KMS-11 (cell line): ENCODE measurements at regions not wholly inside any gene's neighbourhood (a gene's known extent, or its start where the extent isn't known, plus 50 kb on each side); places are given as distances from the start of the nearest gene placed in this dataset.
A peak's percentile ranks its signal among the peaks of the same experiment; 100 is the strongest.

Experiments
- H2AFZ ChIP-seq: fragments of 200-600 bp; sonication (generic); 2 replicates; pipeline ENCODE4 v1.6.1; 2016; ENCODE audit warnings: antibody characterized with exemption, mixed run types, low read depth
- H3K27ac ChIP-seq: fragments of 200-600 bp; sonication (generic); 2 replicates; pipeline ENCODE4 v1.6.1; 2016; ENCODE audit warnings: mild to moderate bottlenecking, mixed run types
- H3K27me3 ChIP-seq: fragments of 200-600 bp; sonication (generic); 2 replicates; pipeline ENCODE4 v1.6.1; 2017; ENCODE audit warnings: mild to moderate bottlenecking, low read depth, mixed run types, moderate library complexity; ENCODE audit not compliant: insufficient read depth
- H3K36me3 ChIP-seq: fragments of 200-600 bp; sonication (generic); 2 replicates; pipeline ENCODE4 v1.6.1; 2017; ENCODE audit warnings: mild to moderate bottlenecking, mixed run types; ENCODE audit not compliant: insufficient read depth
- H3K4me1 ChIP-seq: fragments of 200-600 bp; sonication (generic); 2 replicates; pipeline ENCODE4 v1.6.1; 2016; ENCODE audit warnings: mild to moderate bottlenecking, low read depth, mixed run types; ENCODE audit not compliant: poor library complexity, severe bottlenecking
- H3K4me2 ChIP-seq: fragments of 200-600 bp; sonication (generic); 2 replicates; pipeline ENCODE4 v1.7.0; 2016; ENCODE audit warnings: mild to moderate bottlenecking, mixed run types
- H3K4me3 ChIP-seq: fragments of 200-600 bp; sonication (generic); IDR thresholded peaks from 2 replicates; pipeline ENCODE4 v1.6.1; 2017; ENCODE audit warnings: low read depth, low read length, mixed read lengths; ENCODE audit not compliant: insufficient read depth
- H3K79me2 ChIP-seq: fragments of 200-600 bp; sonication (generic); 2 replicates; pipeline ENCODE4 v1.6.1; 2016; ENCODE audit warnings: low read depth, mixed run types; ENCODE audit not compliant: insufficient read depth
- H3K9ac ChIP-seq: fragments of 200-600 bp; sonication (generic); 2 replicates; pipeline ENCODE4 v1.6.1; 2016; ENCODE audit warnings: mild to moderate bottlenecking, mixed run types
- H4K20me1 ChIP-seq: fragments of 200-600 bp; sonication (generic); 2 replicates; pipeline ENCODE4 v1.6.1; 2016; ENCODE audit warnings: mild to moderate bottlenecking, mixed run types; ENCODE audit not compliant: insufficient read depth
- TF ChIP-seq, protein P1 (sequence below): fragments of 200-600 bp; sonication (generic); conservative IDR thresholded peaks from 2 replicates; pipeline ENCODE4 v1.6.1; 2017; ENCODE audit warnings: low read depth, mild to moderate bottlenecking, antibody characterized with exemption, low read length, moderate library complexity, mixed read lengths

- no peaks in the 10 kb centered on the region for H3K36me3 ChIP-seq
- H3K9ac ChIP-seq = no peak overlapping the region
- H3K27ac ChIP-seq = no peak overlapping the region
- no peak overlapping the region for H3K4me2 ChIP-seq
- H4K20me1 ChIP-seq = no peaks in the 10 kb centered on the region
- TF ChIP-seq, protein P1, sequence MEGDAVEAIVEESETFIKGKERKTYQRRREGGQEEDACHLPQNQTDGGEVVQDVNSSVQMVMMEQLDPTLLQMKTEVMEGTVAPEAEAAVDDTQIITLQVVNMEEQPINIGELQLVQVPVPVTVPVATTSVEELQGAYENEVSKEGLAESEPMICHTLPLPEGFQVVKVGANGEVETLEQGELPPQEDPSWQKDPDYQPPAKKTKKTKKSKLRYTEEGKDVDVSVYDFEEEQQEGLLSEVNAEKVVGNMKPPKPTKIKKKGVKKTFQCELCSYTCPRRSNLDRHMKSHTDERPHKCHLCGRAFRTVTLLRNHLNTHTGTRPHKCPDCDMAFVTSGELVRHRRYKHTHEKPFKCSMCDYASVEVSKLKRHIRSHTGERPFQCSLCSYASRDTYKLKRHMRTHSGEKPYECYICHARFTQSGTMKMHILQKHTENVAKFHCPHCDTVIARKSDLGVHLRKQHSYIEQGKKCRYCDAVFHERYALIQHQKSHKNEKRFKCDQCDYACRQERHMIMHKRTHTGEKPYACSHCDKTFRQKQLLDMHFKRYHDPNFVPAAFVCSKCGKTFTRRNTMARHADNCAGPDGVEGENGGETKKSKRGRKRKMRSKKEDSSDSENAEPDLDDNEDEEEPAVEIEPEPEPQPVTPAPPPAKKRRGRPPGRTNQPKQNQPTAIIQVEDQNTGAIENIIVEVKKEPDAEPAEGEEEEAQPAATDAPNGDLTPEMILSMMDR = no peak
- no peaks in the 10 kb centered on the region for H3K79me2 ChIP-seq
- no peak overlapping the region for H2AFZ ChIP-seq
- H3K27me3 ChIP-seq = no peaks in the 10 kb centered on the region
- no peaks in the 10 kb centered on the region for H3K4me1 ChIP-seq
- no peak overlapping the region for H3K4me3 ChIP-seq
Measured at GRCh38 chr13:62358646-62358932, 942.9 kb upstream of the PCDH20 start.

- Histone ChIP-seq H3K36me3 (no peaks in the 10 kb centered on the region), H3K9ac (no peak overlapping the region), H4K20me1 (no peaks in the 10 kb centered on the region), H3K4me1 (no peaks in the 10 kb centered on the region), H3K79me2 (no peaks in the 10 kb centered on the region), H3K4me2 (no peak overlapping the region), H3K4me3 (no peak overlapping the region), H3K27me3 (no peaks in the 10 kb centered on the region), H2AFZ (no peak overlapping the region), H3K27ac (no peak overlapping the region)
- TF ChIP-seq, protein P1 = peak; percentile 33; the same call in 1 of the 2 replicates
Measured at GRCh38 chr13:62357887-62358645, 942.4 kb upstream of the PCDH20 start.

DNA sequence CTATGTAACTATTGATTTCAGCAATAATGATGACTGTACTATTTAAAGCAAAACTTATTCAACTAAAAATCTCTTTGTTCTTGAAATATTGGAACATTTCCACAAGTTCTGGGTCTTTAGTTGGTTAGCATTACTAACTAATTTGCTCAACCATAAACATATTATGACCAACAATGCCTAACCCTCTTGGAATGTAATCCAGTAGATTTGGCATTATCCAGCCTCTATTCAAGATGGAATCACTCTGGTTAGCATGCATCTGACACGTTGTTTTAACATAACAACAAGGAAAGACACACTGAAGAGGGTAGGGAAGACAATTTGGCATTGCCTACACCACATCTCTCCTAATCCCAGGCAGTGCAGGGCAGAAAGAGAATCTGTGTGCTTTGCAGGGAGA is 941.3 kb upstream of the PCDH20 start:
- H4K20me1 ChIP-seq = no peaks in the 10 kb centered on the region
- no peaks in the 10 kb centered on the region for H3K27me3 ChIP-seq
- H3K36me3 ChIP-seq = no peaks in the 10 kb centered on the region
- H2AFZ ChIP-seq = no peak overlapping the region
- H3K9ac ChIP-seq = no peak overlapping the region
- TF ChIP-seq, protein P1 = no peak
- H3K4me1 ChIP-seq = no peaks in the 10 kb centered on the region
- H3K4me2 ChIP-seq = no peak overlapping the region
- H3K79me2 ChIP-seq = no peaks in the 10 kb centered on the region
- no peak overlapping the region for H3K27ac ChIP-seq
- H3K4me3 ChIP-seq = no peak overlapping the region

- no peaks in the 10 kb centered on the region for H3K79me2 ChIP-seq
- H3K27me3 ChIP-seq = no peaks in the 10 kb centered on the region
- H3K27ac ChIP-seq = no peak overlapping the region
- no peaks in the 10 kb centered on the region for H3K4me1 ChIP-seq
- no peak overlapping the region for H3K9ac ChIP-seq
- no peaks in the 10 kb centered on the region for H3K36me3 ChIP-seq
- H3K4me2 ChIP-seq = no peak overlapping the region
- H3K4me3 ChIP-seq = no peak overlapping the region
- TF ChIP-seq, protein P1 = no peak
- no peak overlapping the region for H2AFZ ChIP-seq
- H4K20me1 ChIP-seq = no peaks in the 10 kb centered on the region
Measured at GRCh38 chr13:62337109-62337880, 921.6 kb upstream of the PCDH20 start.
